NOMO-1 treated with DMSO at 0.1 percent for 48 hours (cell line): ENCODE measurements at regions not wholly inside any gene's neighbourhood (a gene's known extent, or its start where the extent isn't known, plus 50 kb on each side); places are given as distances from the start of the nearest gene placed in this dataset.
A peak's percentile ranks its signal among the peaks of the same experiment; 100 is the strongest.
"Not testable (repeated sequence)": the region's sequence is repeated elsewhere in the genome, so short reads cannot be mapped to it uniquely, and the experiment has no call there.

ENCODE experiments used
- DNase-seq: peaks from one replicate; lab custom pipeline; 2025; ENCODE audit not compliant: unreplicated experiment; lab: John Stamatoyannopoulos, UW

- no peak for DNase-seq
These were observed 297.1 kb upstream of the RBMS1 start for GRCh38 chr2:160790738-160791137.

- no peak for DNase-seq
These were observed 298.3 kb upstream of the RBMS1 start for GRCh38 chr2:160791884-160792283.

GRCh38 chr2:160792837-160793236 lies 299.2 kb upstream of the RBMS1 start:
- DNase-seq = no peak

- DNase-seq = no peak
These were observed 301.3 kb upstream of the RBMS1 start for GRCh38 chr2:160794926-160795325.

DNA sequence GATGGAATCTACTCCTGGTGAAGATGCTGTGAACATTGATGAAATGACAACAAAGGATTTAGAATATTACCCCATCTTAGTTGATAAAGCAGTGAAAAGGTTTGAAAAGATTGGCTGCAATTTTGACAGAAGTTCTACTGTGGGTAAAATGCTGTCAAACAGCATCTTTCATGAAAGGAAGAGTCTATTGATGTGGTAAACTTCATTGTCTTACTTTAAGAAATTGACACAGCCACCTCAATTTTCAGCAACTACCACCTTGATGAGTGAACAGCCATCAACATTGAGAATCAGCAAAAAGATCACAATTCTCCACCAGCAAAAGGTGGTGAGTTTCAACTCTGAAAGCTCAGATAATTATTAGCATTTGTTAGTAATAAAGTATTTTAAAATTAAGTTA lies 310.3 kb upstream of the RBMS1 start:
- no peak for DNase-seq

DNA sequence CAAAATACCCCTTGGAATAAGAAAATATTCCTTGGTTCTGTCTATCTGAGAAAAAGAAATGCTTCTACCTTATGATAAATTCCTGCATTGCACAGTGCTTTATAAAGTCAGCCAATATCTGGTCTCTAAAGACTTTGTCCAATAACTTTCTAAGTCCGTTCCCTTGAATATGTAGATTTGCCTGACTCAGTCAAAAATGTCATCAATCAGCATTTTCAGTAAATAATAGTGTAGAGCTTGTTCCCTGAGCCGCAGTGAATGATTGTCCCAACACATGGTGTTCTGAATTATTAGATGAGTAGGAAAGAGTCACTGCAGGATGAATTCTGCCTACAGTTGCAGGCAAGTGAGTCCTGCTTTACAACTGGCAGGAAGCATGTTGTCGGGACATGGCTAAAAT lies 316.8 kb upstream of the RBMS1 start:
- DNase-seq = no peak

DNA sequence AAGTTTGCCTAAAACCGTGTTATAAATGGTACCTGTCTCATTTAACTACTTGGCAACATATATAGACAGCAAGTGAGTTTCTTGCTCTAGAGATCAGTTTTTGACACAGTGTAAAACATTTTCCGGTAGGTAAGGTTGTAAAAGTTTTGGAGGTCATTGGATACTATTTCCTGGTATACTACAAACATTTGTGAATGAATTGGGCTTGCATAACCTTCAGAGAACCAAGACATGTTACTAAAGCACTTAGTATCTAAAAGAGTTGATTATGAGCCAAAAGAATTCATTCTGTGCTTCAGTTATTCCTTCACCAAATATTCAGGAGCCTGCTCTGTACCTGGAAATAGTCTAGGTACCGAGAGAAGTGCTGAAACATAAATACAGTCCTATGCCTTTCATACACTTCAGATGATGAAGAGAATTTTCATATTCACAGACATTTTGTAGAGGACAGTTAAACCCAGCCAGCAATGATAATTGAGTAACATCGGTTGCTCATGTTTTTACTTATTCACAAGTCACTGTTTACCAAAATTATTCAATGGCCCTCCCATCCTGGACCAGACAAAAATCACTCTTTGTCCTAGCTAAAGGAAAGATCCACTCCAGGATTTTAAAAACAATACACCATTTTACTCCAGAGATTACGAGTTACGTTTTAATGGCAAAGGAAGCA lies 319.4 kb upstream of the RBMS1 start:
- DNase-seq = no peak

- DNase-seq = no peak
These were observed 319.9 kb upstream of the RBMS1 start for GRCh38 chr2:160813506-160813858.

DNA sequence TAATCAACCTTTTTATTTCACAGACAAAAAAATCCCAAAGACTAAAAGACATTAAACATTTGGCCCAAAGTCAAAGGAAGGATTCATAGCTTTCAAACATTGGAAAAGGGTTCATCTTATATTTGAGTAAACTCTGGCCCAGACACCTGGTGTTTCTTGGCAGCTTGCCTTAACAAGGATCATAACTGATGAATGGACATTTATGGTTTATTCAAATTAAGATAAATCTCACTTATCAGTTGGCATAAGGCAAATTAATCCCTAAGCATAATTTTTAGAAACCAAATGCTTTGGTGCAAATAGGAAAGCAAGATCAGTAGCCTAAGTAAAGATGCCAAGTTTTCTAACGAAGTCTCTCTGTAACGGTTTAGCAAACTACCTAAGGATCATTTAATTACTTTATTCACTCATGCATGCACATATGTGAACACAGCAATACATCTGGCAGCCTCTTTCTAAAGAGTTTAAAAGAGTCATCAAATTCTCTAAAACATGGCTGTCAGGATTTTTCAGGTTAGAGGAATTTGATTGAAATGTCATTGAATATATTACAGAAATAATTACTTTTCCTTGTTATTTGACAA lies 323.4 kb upstream of the RBMS1 start:
- DNase-seq = no peak

DNA sequence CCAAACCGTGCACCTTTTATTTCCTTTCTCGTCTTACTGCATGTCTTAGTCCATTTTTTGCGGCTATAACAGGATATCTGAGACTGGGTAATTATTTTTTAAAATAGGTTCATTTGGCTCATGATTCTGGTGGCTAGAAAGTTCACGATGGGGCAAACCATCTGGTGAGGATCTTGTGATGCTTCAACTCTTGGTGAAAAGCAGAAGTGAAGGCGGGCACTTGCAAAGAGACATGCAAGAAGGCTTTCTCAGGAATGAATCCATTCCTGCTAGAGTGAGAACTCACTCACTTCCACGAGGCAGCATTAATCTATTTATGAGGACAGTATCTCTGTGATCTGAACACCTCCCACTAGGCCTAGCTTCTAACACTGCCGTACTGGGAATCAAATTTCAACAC lies 327.1 kb upstream of the RBMS1 start:
- peak; percentile 11 for DNase-seq

GRCh38 chr2:160822006-160822405 lies 328.4 kb upstream of the RBMS1 start:
- no peak for DNase-seq

DNA sequence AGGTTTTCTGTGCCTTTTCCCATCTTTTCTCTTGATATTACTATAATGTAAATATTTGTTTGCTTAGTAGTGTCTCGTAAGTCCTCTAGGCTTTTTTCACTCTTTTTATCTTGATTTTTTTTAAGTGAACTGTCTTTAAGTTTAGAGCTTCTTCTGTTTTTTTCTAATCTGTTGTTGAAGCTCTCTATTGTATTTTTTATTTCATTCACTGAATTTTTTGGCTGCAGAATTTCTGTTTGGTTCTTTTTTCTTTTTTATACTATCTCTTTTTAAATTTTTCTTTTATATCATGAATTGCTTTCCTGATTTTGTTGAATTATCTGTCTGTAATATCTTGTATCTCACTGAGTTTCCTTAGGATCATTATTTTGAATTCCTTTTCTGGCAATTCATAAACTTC lies 331.8 kb upstream of the RBMS1 start:
- no peak for DNase-seq

DNA sequence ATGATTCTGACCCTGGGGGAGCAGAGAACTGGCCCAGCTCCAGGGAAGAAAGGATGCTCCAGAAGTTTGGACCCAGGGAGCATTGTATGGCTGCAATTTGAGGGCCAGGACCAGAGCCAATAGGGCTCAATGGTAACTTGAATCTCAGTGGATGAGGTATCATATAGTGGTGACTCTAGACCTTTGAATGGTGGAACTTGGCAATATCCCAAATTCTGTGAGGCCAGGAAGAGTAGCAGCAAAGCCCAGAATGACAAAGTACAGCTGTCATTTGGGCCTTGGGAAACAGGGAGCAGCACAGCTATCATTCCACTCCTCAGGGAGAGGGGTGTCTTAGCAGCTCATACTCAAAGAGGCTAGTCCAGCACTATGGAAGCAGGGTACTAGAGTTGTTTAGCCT lies 332.9 kb upstream of the RBMS1 start:
- DNase-seq = no peak

DNA sequence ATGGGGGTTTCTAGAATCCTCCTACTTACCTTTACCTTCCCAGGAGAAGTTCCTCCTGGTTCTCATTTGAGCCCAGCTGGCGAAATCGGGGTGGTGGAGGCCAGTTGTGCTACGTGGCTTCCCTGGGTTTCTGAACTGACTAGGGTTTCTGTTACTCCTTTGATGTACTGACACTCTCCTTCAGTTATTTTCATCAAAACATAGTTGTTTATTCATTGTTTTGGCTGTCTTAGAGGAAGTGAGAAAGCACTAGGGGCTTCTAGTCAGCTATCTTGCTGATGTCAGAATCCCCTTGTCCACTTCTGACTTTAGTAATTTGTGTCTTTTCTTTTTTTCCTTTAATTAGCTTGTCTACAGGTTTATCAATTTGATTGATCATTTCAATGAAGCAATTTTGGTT lies 332.2 kb upstream of the TANK start:
- no peak for DNase-seq

GRCh38 chr2:160832381-160832780 lies 327.8 kb upstream of the TANK start:
- DNase-seq = not testable (repeated sequence)

- no peak for DNase-seq
These were observed 325.1 kb upstream of the TANK start for GRCh38 chr2:160835166-160835565.

DNA sequence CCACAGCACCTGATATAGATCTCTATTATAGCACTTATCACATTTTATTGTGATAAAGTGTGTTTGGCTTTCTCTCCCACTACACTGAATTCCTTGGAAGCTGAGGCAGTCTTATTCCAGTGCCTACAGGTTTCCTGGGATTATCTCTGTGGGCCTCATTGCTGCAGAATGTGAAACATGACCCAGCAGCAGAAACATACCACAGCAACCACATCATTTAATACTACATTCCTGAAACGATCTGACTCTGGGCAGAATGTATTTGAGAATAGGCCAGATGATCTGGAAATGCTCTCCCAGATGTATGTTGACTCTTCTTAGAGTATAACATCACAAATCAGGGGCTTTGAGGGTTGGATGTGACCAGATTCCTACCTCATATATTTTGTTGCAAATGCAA lies 323.5 kb upstream of the TANK start:
- DNase-seq = no peak

DNA sequence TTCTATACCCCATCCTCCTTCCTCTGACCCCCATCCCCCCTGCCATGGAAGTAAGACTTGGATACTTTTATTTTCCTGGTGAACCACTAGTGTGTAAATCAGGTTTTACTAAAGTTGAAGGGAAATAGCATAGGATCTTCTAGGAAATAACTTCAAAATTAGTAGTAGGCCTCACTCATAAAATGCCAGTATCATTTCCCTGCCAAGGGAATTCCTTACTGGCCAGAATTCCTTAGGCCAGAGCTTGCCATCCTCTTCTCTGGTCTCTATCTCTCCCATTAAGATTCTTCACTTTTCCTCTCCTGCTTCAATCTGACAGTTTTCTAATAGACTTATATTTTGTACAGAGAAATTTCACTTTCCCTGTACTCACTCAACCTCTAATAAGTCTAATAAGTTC lies 322.8 kb upstream of the TANK start:
- no peak for DNase-seq

DNA sequence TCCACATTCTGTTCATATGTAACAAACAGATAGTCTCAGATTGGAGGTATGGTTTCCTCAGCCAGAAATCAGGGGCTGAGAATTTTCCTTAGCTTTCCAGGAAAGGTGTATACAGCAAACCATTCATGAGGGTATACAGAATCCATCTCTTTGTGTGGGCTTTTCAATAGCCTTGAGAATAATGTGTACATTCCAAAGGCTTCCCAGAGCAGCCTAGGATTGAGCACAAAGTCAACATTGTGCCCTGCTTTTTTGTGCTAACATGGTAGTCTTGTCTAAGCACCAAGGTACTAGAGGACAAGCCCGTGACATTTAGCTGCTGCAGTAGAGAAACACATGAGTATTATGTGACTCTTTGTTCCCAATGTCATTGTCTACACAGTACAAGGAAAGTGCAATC lies 322.1 kb upstream of the TANK start:
- no peak for DNase-seq

DNA sequence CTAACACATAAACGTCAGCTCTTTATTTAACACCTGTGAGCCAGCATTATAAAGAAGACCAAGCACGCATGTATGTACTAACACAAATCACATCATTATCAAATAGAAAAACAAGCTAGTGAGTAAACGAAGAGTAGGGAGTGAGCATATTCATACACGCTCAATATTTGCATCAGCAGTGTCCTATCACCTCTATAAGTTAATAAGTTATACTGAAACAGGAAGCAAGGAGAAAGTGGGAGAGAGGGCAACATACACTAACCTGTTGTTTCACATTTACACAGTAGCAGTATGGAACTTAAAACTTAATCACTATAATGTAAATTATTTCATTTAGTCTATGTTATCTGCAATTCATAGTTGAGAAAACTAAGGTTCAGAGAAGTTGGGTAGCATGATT lies 321.5 kb upstream of the TANK start:
- DNase-seq = no peak

- no peak for DNase-seq
These were observed 317.9 kb upstream of the TANK start for GRCh38 chr2:160842286-160842685.

GRCh38 chr2:160859096-160859495 lies 301.1 kb upstream of the TANK start:
- DNase-seq = no peak

- DNase-seq = no peak
These were observed 298.0 kb upstream of the TANK start for GRCh38 chr2:160862226-160862625.
